ENCODE measurements at regions not wholly inside any gene's neighbourhood (a gene's known extent, or its start where the extent isn't known, plus 50 kb on each side); places are given as distances from the start of the nearest gene placed in this dataset.

- intact Hi-C loops (cut with DNase I), result no loop called here
- TF ChIP-seq CTCF (IDR thresholded peaks at IDR 0.05) (no peak), POLR2A (IDR thresholded peaks at IDR 0.05) (no peak)
- WGBS (ENCODE audit: insufficient coverage, low coverage, low lambda C conversion rate, missing lambda C conversion rate), result 60% methylated on average over 4 of the region's 4 CpGs
- H3K4me3 ChIP-seq, result no peak overlapping the region
- ATAC-seq (no peak), DNase-seq (no peak)
- H3K27ac ChIP-seq, result no peak overlapping the region
- no peaks in the 10 kb centered on the region for H3K36me3 ChIP-seq
- H3K9me3 ChIP-seq, result no peaks in the 10 kb centered on the region
- no peaks in the 10 kb centered on the region for H3K4me1 ChIP-seq
- H3K27me3 ChIP-seq, result no peaks in the 10 kb centered on the region
These were observed 284.2 kb downstream of the DOK5 start for GRCh38 chr20:54759589-54759988.

- no peak overlapping the region for H3K4me3 ChIP-seq
- no peaks in the 10 kb centered on the region for H3K27me3 ChIP-seq
- 47% methylated on average over 2 of the region's 2 CpGs for WGBS (ENCODE audit: insufficient coverage, low coverage, low lambda C conversion rate, missing lambda C conversion rate)
- intact Hi-C loops (cut with DNase I), result no loop called here
- no peaks in the 10 kb centered on the region for H3K9me3 ChIP-seq
- TF ChIP-seq POLR2A (IDR thresholded peaks at IDR 0.05), result no peak
- no peak for TF ChIP-seq CTCF (IDR thresholded peaks at IDR 0.05)
- H3K4me1 ChIP-seq, result no peaks in the 10 kb centered on the region
- ATAC-seq, result no peak
- DNase-seq, result no peak
- no peak overlapping the region for H3K27ac ChIP-seq
- H3K36me3 ChIP-seq, result no peaks in the 10 kb centered on the region
These were observed 271.4 kb downstream of the DOK5 start for GRCh38 chr20:54746796-54747195.

- no peak for TF ChIP-seq POLR2A (IDR thresholded peaks at IDR 0.05)
- no peak for TF ChIP-seq CTCF (IDR thresholded peaks at IDR 0.05)
- no peaks in the 10 kb centered on the region for H3K9me3 ChIP-seq
- no peaks in the 10 kb centered on the region for H3K36me3 ChIP-seq
- DNase-seq (no peak), ATAC-seq (no peak)
- H3K4me1 ChIP-seq, result no peaks in the 10 kb centered on the region
- H3K27me3 ChIP-seq, result no peaks in the 10 kb centered on the region
- H3K4me3 ChIP-seq, result no peak overlapping the region
- intact Hi-C loops (cut with DNase I), result no loop called here
- H3K27ac ChIP-seq, result no peak overlapping the region
- WGBS (ENCODE audit: insufficient coverage, low coverage, low lambda C conversion rate, missing lambda C conversion rate), result 52% methylated on average over 5 of the region's 5 CpGs
These were observed 270.4 kb downstream of the DOK5 start for GRCh38 chr20:54745780-54746179.

GRCh38 chr20:54744097-54744496 lies 268.7 kb downstream of the DOK5 start:
- no peak for DNase-seq
- intact Hi-C loops (cut with DNase I), result no loop called here
- H3K27ac ChIP-seq, result no peak overlapping the region
- H3K27me3 ChIP-seq, result no peaks in the 10 kb centered on the region
- TF ChIP-seq CTCF (IDR thresholded peaks at IDR 0.05), result no peak
- TF ChIP-seq POLR2A (IDR thresholded peaks at IDR 0.05), result no peak
- ATAC-seq, result no peak
- WGBS (ENCODE audit: insufficient coverage, low coverage, low lambda C conversion rate, missing lambda C conversion rate), result 56% methylated on average over 2 of the region's 2 CpGs
- no peaks in the 10 kb centered on the region for H3K4me1 ChIP-seq
- H3K9me3 ChIP-seq, result no peaks in the 10 kb centered on the region
- H3K4me3 ChIP-seq, result no peak overlapping the region
- no peaks in the 10 kb centered on the region for H3K36me3 ChIP-seq

GRCh38 chr20:54742193-54742592 lies 266.8 kb downstream of the DOK5 start:
- H3K36me3 ChIP-seq, result no peaks in the 10 kb centered on the region
- 77% methylated on average over 1 of the region's 1 CpG for WGBS (ENCODE audit: insufficient coverage, low coverage, low lambda C conversion rate, missing lambda C conversion rate)
- H3K9me3 ChIP-seq, result no peaks in the 10 kb centered on the region
- no peak for DNase-seq
- H3K4me1 ChIP-seq, result no peaks in the 10 kb centered on the region
- H3K27me3 ChIP-seq, result no peaks in the 10 kb centered on the region
- no peak overlapping the region for H3K27ac ChIP-seq
- H3K4me3 ChIP-seq, result no peak overlapping the region
- TF ChIP-seq CTCF (IDR thresholded peaks at IDR 0.05) (no peak), POLR2A (IDR thresholded peaks at IDR 0.05) (no peak)
- no peak for ATAC-seq
- intact Hi-C loops (cut with DNase I), result no loop called here
